RWPE1 (cell line): ENCODE measurements at regions not wholly inside any gene's neighbourhood (a gene's known extent, or its start where the extent isn't known, plus 50 kb on each side); places are given as distances from the start of the nearest gene placed in this dataset.

Experiments
- CTCF ChIA-PET: fragments of 350-600 bp; sonication (Branson Sonifier 250); formaldehyde crosslinking; extraction: SDS; loops from one replicate; lab custom pipeline; 2021; lab: Yijun Ruan, JAX
- POLR2A ChIA-PET: fragments of 400-600 bp; formaldehyde crosslinking; extraction: SDS; loops from one replicate; lab custom pipeline; 2020; ENCODE audit warnings: antibody characterized with exemption; ENCODE audit not compliant: low non-redundant PET; lab: Yijun Ruan, JAX
- DNase-seq: peaks from one replicate; pipeline ENCODE4 v3.0.0; 2012; ENCODE audit warnings: low spot score
- H3K27ac ChIP-seq: fragments of 450-650 bp; 2 replicates; pipeline ENCODE4 v1.5.1; 2017
- TF ChIP-seq, protein P1 (sequence below): fragments of 450-650 bp; conservative IDR thresholded peaks from 2 replicates; pipeline ENCODE4 v1.5.1; 2017; ENCODE audit warnings: low read depth, mild to moderate bottlenecking

DNA sequence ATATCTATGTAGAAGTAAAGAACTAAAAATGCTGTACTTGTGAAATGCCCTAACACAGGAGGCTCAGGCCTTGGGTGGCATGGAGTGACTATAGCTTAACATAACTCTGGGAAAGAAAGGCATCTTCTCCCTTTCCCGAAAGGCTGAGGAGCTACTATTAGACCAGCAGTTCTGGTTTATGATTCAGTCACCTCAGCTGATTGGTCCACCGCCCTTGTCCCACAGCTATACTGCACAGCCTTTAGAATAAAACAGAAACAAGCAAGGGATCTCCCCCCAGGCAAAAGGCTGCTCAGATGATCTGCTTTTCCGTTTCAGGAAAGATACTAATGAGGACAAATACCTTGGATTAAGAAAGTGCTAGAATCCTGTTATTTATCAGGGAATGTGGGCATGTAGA lies 171.3 kb downstream of the SNCA start:
- ChIA-PET CTCF (no interaction called here), POLR2A (no interaction called here)
- TF ChIP-seq, protein P1, sequence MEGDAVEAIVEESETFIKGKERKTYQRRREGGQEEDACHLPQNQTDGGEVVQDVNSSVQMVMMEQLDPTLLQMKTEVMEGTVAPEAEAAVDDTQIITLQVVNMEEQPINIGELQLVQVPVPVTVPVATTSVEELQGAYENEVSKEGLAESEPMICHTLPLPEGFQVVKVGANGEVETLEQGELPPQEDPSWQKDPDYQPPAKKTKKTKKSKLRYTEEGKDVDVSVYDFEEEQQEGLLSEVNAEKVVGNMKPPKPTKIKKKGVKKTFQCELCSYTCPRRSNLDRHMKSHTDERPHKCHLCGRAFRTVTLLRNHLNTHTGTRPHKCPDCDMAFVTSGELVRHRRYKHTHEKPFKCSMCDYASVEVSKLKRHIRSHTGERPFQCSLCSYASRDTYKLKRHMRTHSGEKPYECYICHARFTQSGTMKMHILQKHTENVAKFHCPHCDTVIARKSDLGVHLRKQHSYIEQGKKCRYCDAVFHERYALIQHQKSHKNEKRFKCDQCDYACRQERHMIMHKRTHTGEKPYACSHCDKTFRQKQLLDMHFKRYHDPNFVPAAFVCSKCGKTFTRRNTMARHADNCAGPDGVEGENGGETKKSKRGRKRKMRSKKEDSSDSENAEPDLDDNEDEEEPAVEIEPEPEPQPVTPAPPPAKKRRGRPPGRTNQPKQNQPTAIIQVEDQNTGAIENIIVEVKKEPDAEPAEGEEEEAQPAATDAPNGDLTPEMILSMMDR = no peak
- peak; percentile 25 for DNase-seq
- H3K27ac ChIP-seq = no peak overlapping the region

DNA sequence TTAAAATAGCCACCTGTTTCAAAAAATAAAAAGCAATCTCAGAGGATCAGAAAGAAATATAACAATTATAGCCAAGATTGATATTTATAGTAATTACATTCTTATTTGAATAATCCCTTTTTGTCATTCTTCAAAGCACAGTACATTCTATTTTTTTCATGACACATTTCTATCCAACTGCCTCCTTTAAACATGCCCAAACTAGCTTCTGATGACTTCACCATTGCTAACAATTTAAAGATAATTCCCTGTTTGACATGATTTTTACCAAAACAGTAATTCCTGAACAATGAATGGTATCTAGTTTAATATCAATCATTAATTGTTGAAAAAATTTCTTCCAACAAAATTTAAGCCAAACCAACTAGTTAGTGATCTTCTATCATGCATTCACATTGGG lies 172.4 kb downstream of the SNCA start:
- DNase-seq = peak; percentile 49
- TF ChIP-seq, protein P1 = no peak
- no peak overlapping the region for H3K27ac ChIP-seq
- ChIA-PET POLR2A (no interaction called here), CTCF (no interaction called here)

DNA sequence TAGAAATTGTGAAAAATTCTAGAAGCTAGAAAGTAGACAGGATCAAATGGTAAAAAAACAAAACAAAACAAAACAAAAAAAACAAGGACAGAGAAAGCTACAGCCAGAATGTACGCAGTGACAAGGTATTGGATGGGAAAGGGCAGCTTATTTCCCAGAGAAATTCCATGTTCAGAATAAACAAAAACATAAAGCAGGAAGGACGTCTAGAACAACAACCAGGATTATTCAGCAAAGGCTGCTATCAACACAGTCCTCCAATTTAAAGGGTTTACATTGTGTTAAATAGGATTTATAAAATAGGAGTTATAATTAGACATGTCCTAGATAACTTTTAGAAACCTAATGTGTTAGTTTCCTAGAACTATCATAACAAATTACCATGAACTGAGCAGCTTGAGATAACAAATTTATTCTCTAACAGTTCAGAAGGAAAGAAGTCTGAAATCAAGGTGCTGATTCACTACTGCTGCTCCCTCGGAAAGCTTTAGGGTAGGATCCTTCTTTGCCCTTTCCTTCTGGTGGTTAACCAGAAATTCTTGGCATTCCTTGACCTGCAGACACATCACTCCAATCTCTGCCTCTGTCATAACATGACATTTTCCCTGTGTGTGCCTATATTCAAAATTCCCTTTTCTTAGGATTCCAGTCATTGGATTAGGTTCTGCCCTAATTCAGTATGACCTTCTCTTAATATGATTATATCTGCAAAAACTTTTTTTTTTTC lies 175.6 kb downstream of the SNCA start:
- POLR2A ChIA-PET = no interaction called here
- H3K27ac ChIP-seq = no peak overlapping the region
- CTCF ChIA-PET = interaction anchor here (0.8 to 0.9 kb wide), 3 partner anchors 65 to 1036 kb away, joined by 3 to 4 read pairs (median 3); no protein-coding TSS in a partner anchor
- TF ChIP-seq, protein P1 = no peak
- DNase-seq = peak; percentile 66

DNA sequence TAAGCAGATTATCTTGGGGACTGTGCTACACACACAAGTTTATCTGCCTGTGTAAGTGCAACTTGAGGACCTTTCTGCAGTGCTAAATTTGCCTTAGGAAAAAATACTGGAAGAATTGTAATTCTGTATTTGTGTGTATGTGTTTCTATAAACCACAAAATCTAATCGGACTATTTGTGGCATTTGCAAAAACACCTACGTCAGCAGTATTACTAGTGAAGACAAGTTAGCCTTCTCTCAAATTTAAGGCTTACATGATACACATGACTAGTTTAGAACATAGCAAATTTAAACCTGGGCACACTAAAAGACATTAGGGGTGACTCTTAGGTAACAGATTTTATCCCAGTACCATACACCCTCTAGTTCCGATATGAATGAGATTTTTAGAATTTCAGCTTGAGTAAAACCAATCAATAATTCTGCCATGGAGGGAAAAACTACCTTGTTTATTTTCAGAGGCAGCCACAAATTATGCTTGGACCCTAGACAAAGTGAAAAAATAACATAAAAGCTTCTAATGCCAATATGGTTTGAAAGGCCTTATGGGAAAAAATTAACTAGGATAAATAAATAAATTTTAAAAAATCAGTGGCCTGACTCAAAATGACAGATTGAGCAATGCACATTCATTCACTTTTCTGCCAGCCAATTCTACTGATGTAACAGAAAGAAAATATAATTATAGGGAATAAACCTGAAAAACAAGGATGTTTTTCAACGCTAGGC lies 176.4 kb downstream of the SNCA start:
- no peak for DNase-seq
- no peak overlapping the region for H3K27ac ChIP-seq
- ChIA-PET CTCF (interaction anchor here (0.8 to 0.9 kb wide), 3 partner anchors 64 to 1035 kb away, joined by 3 to 4 read pairs (median 3); no protein-coding TSS in a partner anchor), POLR2A (no interaction called here)
- TF ChIP-seq, protein P1 = no peak

DNA sequence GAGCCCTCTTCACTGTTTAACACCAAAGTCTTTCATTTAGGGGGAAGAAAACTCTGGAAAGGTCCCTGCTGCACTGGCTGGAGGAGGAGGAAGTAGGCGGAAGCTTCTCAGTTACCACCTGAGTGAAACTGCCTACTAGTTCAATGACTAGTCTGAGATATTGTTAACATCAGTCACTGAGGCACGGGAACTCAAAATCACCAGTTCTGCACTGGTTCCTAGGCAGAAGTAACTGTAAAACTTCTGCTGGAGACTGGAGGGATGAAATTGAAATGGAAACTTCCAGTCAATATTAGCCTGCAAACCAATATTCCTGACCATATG lies 178.3 kb downstream of the SNCA start:
- ChIA-PET POLR2A (no interaction called here), CTCF (interaction anchor here (0.8 kb wide), 1 partner anchor 22 kb away, joined by 3 read pairs; no protein-coding TSS in a partner anchor)
- DNase-seq = no peak
- TF ChIP-seq, protein P1 = no peak
- H3K27ac ChIP-seq = no peak overlapping the region

DNA sequence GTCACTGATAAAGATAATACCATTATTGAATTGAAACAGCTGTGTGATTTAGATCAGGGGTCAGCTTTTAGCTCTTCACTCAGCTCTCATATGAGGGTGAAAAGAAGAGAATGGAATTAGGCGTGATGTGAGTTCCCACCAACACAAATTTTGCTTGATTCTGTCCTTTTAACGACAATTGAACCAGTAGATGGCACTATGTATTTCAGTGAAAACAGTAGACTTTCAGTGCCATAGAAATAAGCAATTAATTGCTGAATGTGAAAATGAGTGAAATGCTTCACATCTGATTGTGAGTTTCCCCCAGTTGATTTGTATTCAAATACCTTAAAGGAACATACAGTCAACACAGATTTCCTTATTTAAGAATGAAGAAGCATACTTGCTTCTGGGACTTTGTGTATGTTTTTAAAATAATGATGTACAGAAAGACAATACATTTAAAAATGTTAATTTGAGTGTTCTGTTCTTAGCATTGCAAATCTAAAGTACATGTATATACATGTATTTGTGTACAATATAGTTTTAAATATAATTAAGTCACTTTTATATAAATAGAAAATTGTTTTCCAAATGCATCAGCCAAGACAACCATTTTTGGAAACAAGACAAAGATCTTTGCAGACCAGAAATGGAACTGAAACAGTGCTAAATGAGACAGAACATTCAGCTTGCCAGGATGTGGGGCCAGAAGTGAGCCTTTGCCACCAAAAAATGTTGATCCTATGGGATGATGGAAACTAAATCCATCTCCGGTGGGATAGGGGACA lies 178.8 kb downstream of the SNCA start:
- TF ChIP-seq, protein P1 = peak; percentile 62
- CTCF ChIA-PET = interaction anchor here (0.6 to 1.9 kb wide), 7 partner anchors 14 to 259 kb away, joined by 3 to 13 read pairs (median 3); no protein-coding TSS in a partner anchor
- DNase-seq = no peak
- H3K27ac ChIP-seq = no peak overlapping the region
- POLR2A ChIA-PET = no interaction called here
